Kidney capillary endothelial cell (primary cell): ENCODE measurements at regions not wholly inside any gene's neighbourhood (a gene's known extent, or its start where the extent isn't known, plus 50 kb on each side); places are given as distances from the start of the nearest gene placed in this dataset.
"Not testable (repeated sequence)": the region's sequence is repeated elsewhere in the genome, so short reads cannot be mapped to it uniquely, and the experiment has no call there.

Source experiments
- DNase-seq: peaks from one replicate; pipeline ENCODE4 v3.0.0-alpha.2; 2018; ENCODE audit warnings: low spot score

DNA sequence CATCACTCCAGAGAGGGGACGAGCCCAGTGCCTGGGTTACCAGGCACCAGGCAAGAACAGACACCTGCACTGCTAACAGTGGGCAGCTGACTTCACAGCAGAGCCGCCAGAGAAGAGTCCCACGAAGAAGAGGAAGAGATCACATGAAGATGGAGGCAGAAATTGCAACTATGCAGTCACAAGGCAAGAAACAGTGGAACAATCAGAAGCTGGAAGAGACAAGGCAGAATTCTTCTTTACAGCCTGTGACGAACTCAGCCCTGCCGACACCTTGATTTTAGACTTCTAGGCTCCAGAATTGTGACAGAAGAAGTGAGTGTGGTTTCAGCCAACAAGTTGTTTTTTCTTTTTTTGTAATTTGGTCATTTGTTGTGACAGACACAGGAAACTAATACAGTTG lies 59.2 kb downstream of the IL12A start:
- no peak for DNase-seq

DNA sequence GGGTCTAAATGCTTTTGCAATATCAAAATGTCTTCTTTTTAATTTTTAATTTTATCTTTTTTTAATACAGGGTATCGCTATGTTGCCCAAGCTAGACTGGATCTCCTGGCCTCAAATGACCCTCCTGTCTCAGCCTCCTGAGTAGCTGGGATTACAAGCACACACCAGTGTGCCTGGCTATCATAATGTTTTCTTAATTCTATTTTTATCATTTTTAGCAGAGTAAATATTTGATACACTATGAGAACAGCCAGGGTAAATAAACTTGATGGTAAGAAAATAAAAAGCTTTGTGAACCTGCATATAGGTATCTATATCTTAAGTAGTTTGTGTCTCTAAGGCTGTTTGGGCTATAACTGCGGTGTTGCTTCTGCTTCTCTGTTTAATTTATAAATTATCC lies 60.4 kb downstream of the IL12A start:
- no peak for DNase-seq

DNA sequence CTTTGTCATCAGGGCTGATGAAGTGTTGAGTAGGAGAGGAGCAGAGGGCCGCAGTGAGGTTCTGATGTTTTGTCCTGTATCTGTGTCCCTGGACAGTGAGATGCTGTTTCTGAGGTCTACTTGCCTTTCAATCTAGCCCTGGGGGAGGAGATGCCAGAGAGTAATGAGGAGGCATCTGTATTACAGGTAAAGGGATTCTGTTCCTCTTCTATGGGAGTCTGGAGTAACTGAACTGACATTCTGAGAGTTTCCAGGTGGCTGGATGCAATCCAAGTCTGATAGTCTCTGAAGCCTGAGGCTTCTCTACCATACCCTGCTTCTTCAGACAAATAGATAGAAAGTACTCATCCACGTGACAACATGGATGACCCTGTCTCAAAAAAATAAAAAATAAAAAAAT lies 60.9 kb downstream of the IL12A start:
- no peak for DNase-seq

DNA sequence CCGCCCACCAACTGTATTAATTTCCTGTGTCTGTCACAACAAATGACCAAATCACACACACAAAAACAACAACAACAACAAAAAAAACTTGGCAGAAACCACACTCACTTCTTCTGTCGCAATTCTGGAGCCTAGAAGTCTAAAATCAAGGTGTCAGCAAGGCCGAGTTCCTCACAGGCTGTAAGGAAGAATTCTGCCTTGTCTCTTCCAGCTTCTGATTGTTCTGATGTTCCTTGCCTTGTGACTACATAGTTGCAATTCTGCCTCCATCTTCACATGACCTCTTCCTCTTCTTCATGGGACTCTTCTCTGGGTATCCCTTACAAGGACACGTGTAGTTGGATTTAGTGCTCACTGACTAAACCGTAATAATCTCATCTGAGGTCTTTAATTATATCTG lies 61.4 kb downstream of the IL12A start:
- DNase-seq: no peak

DNA sequence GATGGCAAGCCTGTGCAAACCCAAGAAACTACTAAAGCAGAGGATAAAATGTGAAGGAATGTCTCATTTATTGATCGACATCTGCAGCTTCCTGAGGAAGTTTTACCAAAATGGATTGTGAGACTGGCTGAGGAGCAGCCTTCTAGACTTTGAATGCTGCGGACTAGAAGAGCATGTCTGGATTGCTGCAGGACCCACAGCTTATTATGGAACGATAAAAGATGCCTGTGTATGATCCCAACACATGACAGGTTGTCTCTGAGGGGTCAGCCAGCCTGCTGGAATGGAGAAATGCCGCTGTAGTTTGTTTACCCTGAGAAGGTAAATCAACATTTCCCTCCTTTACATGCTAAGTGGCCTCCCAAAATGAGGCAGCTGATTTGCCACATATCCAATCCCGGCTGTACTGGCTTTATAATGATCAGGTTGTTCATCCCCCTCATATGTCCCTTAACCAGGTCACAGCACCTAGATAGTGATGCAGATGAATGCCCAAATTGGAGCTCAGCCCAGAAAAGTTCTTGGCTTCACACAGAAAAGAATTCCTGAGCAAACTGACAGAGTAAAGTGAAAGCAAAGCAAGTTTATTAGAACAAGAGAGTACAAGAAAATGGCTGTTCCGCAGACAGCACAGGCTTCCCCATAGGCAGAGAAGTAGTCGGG lies 63.9 kb downstream of the IL12A start:
- no peak for DNase-seq

DNA sequence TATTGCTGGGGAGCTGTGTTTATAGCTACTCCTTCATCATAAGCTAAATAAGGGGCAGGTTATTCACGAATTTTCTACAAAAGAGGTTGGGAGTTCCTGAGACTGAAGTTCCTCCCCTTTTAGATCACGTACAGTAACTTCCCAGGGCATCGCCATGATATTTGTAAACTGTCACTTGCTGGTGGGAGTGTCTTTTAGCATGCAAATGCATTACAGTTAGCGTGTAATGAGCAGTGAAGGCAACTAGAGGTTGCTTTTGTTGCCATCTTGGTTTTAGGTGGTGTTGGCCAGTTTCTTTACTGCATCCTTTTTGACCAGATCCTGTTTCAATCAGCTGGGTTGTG lies 64.4 kb downstream of the IL12A start:
- no peak for DNase-seq

DNA sequence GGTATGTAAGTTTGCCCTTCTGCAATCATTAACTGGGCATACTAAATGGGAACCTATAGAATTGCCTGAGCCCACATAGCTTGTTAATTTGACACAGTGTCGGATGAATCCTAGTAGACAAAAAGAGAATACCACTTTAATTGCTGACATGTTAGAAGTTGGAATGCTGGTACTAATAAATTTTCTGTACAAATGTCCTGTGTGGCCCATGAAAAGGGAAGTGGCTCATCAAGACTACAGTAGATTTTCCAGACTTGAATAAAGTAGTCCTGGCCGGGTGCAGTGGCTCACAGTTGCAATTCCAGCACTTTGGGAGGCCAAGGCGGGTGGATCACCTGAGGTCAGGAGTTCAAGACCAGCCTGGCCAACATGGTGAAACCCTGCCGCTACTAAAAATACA lies 66.2 kb downstream of the IL12A start:
- not testable (repeated sequence) for DNase-seq

DNA sequence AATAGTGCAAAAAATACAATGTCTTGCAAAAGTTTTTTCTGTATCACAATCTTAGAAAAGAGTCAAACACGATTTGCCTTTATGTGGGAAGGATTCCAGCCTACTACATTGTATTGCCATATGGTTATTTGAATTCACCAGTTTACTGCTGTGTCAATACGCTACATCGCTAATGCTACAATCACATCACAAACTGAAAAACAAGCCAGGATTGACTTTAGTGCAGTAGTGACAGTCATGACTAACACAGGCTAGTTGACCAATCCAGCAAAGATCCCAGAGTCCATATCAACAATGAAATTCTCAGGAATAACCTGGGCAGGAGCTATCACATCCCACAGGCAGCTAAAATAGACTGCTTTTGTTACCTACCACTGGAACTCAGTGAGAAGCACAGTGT lies 67.0 kb downstream of the IL12A start:
- DNase-seq: no peak

DNA sequence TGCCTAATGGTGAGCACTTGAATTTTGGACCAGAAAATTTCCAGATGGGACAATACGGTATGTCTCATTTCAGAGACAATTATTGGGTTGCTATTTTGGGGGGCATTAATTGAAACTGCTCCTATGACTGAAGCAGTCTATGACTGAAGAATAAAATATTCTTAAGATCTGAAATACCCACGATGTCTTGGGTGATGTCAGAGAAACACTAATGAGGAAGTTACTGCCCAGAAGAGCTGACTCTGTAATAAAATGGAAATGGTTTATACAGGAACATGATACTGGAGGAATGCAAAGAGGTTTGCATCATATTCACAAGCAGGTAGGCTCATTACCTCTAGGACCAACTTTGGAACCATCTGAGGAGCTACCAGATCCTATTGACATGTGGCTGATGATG lies 68.7 kb downstream of the IL12A start:
- DNase-seq: no peak

DNA sequence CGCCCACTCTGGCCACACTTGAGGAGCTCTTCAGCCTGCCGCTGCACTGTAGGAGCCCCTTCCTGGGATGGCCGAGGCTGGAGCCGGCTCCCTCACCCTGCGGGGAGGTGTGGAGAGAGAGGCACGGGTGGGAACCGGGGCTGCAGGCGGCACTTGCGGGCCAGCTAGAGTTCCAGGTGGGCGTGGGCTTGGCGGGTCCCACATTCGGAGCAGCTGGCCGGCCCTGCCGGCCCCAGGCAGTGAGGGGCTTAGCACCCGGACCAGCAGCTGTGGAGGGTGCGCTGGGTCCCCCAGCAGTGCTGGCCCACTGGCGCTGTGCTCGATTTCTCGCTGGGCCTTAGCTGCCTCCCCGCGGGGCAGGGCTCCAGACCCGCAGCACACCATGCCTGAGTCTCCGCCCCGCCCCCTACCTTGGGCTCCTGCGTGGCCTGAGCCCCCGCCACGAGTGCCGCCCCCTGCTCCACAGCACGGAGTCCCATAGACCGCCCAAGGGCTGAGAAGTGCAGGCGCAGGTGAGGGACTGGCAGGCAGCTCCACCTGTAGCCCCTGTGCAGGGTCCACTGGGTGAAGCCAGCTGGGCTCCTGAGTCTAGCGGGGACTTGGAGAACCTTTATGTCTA lies 71.9 kb downstream of the IL12A start:
- no peak for DNase-seq

DNA sequence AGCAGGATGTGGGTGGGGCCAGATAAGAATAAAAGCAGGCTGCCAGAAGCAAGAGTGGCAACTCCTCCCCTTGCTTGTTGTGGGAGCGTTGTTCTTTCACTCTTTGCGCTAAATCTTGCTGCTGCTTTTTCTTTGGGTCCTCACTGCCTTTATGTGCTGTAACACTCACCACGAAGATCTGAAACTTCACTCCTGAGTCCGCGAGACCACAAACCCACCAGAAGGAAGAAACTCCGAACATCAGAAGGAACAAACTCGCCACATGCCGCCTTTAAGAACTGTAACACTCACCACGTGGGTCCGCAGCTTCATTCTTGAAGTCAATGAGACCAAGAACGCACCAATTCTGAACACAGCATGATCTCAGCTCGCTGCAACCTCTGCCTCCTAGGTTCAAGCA lies 72.9 kb downstream of the IL12A start:
- no peak for DNase-seq

DNA sequence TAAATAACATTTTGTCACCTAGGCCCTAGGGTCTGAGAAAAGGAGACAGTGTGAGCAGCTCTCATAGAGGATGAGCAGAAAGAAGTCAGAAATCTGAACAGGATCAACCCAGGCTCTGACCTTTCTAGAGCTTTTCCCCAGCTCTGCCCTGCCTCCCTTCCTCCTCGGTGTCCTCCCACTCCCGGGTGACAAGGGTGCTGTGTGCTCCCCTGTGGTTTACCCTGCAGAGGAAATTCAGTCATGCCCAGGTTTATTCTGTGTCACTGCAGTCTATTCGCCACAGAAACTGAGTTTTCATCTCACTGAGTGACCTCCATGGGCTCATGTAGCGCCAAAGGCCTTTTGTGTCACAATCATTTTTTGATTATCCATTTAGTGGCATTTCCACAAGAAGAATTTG lies 76.6 kb downstream of the IL12A start:
- DNase-seq: no peak

DNA sequence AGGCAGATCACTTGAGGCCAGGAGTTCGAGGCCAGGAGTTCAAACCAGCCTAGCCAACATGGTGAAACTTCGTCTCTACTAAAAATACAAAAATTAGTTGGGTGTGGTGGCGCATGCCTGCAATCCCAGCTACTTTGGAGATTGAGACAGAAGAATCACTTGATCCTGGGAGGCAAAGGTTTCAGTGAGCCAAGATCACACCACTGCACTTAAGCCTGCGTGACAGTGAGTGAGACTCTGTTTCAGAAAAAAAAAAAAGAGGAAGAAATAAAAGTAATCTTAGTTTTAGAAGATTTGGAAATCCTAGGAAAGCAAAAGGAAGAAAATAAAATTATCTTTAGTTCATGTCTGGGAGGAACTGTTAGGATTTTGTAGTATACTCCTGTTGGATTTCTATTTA lies 77.2 kb downstream of the IL12A start:
- no peak for DNase-seq

DNA sequence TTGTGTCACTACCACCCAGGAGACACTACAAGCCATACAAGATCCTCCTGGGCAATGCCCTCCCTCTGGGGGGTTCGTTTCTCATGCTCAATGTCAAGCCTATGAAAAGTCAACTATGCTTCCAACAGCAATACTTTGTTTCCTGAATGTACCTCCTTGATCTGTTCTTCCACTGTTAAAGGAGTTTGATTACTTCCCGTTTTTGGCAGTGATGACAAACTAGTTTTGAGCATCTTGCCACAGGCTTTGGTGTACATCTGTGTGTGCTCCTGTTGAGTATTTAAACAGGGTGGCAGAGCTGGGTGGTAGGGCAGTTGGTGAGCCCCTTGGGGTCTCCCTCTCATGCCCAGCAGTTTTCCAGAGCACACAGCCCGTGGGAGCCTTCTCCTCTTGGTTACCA lies 81.4 kb downstream of the IL12A start:
- no peak for DNase-seq

DNA sequence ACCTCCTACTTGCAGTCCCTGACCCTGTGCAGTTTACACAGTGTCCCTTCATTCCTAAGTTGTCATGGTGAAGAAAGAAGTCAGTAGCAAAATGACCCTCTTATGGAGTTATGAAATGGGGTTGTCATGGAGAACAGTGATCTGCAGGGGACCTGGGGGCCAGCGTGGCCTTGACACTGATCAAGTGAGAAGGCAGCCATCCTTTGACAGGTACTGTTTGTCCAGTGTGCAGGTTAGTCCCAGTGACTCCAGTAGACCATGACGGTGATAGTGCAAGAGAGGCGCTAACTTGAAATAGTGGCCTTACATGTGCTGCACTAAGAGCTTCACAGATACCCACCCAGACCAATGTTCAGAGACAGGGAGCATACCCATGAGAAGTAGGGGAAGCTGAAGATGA lies 87.9 kb downstream of the IL12A start:
- no peak for DNase-seq

DNA sequence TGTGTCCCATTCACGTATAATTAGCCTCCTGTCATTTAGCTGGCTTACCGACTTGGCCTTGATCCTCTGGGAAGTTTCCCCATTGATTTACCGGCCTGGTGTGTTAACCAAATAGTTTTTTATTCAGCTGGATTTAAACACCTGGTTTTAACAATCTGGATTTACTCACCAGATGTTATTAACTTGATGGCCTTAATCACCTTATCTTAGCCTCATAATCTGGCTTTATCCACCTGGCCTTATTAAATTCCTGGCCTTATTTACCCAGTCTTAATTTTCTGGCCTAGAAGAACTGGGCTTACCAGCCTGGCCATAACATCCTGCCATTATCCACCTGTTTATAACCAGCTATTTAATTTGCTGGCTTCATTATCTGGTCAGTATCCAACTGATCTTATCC lies 89.9 kb downstream of the IL12A start:
- no peak for DNase-seq

DNA sequence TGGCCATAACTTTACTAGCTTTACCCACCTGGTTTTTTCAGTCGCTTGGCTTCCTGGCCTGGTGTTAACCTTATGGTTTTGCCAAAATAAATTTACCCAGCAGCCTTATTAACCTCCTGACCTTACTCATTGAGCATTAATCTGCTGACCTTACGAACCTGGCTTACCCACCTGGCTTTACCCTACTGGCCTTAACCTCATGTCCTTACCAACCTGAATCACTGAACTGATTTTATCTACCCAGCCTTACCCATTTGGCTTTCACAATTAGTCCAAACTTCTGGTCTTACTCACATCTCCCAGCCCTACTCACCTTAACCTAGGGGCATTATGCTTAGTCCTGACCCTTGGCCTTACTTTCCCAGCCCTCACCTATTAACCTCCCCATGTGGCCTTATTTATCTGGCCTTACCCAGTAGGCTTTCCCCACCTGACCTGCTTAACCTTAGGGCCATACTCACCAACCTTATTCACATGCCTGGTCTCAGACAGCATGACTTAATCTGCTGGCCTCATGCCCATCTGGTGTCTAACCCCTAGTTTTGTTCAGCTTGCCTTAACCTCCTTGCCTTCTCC lies 93.4 kb downstream of the IL12A start:
- no peak for DNase-seq

DNA sequence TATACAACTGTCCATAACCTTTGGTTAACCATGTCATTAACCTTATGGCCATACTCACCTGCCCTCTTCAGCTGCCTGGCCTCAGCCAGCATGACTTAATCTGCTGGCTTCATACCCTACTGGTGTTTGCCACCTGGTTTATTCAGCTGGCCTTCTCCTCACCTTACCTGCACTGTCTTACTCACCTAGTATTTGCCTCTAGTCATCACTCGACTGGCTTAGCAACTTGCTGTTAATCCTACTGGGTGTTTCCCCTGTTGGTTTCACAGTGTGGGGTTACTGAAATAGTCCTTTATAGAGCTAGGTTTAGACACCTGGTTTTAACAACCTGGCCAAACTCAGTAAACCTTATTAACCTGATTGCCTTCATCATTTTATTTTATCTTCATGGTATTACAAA lies 96.4 kb downstream of the IL12A start:
- DNase-seq: no peak

DNA sequence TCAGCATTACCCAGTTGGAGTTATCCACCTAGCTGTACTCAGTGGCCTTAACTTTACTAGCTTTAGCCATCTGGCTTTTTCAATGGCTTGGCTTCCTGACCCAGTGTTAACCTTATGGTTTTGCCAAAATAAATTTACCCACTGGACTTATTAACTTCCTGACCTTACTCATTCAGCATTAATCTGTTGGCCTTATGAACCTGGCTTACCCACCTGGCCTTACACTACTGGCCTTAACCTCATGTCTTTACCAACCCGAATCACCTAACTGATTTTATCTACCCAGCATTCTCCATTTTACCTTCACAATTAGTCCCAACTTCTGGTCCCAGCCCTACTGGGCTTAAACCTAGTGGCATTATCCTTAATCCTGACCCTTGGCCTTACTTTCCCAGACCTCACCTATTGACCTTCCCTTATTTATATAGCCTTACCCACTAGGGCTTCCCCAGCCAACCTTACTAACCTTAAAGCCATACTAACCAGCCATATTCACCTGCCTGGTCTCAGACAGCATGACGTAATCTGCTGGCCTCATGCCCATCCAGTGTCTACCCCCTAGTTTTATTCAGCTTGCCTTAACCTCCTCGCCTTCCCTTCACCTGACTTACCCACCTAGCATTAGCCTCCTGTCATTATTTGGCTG lies 100.0 kb downstream of the IL12A start:
- DNase-seq: no peak

DNA sequence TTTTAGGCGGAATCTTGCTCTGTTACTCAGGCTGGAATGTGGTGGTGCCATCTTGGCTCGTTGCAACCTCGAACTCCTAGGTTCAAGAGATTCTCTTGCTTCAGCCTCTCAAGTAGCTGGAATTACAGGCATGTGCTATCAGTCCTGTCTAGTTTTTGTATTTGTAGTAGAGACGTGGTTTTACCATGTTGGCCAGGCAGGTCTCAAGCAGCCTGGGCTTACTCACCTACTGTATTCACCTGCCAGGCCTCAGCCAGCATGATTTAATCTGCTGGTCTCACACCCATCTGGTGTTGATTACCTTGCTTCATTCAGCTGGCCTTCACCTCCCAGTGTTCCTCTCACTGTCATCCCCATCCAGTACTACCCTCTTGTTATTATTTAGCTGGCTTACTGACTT lies 102.0 kb downstream of the IL12A start:
- DNase-seq: no peak

DNA sequence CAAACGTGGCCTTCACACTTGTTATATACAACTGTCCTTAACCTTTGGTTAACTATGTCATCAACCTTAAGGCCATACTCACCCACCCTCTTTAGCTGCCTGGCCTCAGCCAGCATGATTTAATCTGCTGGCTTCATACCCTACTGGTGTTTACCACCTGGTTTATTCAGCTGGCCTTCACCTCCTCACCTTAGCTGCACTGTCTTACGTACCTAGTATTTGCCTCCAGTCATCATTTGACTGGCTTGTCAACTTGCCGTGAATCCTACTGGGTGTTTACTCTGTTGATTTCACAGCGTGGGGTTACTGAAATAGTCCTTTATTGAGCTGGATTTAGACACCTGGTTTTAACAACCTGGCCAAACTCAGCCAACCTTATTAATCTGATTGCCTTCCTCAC lies 102.8 kb downstream of the IL12A start:
- no peak for DNase-seq

DNA sequence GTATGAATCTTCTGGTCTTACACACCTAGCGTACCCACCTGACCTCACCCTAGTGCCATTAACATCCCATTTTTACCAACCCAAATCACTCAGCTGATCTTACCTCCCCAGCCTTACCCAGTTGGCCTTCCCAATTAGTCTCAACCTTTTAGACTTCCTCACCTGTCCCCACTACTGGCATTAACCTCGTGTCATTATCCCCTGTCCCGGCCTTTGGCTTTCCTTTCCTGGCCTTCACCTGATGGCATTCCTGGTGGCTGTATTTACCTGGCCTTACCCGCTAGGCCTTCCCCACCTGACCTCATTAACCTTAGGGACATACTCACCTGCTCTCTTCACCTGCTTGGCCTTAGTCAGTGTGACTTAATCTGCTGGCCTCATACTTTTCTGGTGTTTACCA lies 104.1 kb downstream of the IL12A start:
- no peak for DNase-seq

DNA sequence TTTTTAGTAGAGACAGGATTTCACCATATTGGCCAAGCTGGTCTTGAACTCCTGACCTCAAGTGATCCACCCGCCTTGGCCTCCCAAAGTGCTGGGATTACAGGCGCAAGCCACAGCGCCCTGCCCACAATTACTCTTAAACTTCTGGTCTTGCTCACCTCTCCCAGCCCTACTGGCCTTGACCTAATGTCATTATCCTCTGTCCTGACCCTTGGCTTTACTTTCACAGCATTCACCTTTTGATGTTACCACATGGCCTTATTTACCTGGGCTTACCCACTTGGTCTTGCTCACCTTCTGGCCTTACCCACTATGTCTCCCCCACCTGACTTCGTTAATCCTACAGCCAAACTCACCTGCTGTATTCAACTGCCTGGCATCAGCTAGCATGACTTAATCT lies 105.9 kb downstream of the IL12A start:
- no peak for DNase-seq

DNA sequence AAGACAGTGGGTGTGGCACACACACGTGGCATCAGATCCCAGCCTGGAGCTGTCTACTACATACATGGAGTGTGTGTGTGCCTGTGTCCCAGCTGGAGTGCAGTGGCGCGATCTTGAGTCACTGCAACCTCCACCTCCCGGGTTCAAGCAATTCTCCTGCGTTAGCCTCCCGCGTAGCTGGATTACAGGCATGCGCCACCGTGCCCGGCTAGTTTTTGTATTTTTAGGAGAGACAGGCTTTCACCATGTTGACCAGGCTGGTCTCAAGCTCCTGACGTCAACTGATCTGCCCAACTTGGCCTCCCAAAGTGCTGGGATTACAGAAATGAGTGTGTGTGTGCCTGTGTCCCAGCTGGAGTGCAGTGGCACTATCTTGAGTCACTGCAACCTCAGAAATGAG lies 108.8 kb downstream of the IL12A start:
- no peak for DNase-seq
